NCI-H2107 (cell line): ENCODE measurements at regions not wholly inside any gene's neighbourhood (a gene's known extent, or its start where the extent isn't known, plus 50 kb on each side); places are given as distances from the start of the nearest gene placed in this dataset.

Experiments used
- DNase-seq: peaks from one replicate; lab custom pipeline; 2025; lab: John Stamatoyannopoulos, UW

DNA sequence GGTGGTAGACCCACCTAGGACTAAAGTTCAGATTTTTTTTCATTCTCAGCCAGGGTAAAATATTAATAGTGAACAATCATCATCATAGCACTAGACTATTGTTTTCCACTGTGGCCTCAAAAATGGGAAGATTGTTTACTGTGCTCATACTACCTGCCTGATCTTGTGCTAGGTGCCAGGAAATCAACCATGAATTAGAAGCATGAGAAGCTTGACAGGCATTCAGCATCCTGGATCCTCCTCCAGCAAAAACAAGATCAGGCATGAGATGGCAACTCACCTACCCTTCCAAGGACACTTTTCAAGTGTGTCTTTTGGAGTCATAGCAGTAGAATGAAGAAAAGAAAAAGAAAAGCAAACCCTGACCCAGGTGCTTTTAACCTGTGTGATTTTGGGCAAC lies 174.2 kb downstream of the CYLD start:
- DNase-seq: no peak

DNA sequence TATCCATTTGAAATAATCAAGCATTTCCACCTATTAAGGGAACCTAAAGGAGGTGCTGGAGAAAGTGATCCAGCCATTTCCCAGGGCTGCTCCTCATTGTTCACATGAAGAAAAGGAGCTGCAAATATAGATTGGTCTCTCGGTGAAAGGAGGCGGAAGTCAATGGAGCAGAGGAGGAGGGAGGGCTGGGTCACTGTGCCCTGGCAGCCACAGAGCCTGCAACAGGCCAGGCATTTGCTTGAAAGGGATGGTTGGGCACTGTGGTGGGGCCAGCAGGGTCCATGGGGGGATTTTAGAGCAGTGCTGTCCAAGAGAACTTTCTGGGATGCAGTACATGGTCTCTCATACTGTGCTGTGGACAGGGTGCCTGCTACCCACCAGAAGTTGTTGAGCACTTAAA lies 173.2 kb downstream of the CYLD start:
- no peak for DNase-seq

DNA sequence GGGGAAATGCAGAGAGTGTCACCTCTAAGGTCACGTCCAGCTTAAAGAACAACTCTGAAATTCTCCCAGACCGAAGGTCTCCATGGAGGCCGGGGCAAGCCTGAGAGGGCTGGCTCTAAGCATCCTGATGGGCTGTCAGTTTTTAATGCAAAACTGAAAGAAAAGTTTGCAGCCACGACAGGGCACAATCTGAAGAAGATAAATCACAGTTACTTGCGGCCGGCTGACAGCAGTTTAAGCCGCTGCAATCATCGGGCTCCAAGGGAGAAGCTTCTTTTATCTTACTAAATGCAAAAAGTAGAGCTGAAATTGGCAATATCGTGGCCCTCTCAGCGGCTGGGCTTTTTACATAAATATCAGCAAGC lies 168.8 kb downstream of the CYLD start:
- DNase-seq: no peak

DNA sequence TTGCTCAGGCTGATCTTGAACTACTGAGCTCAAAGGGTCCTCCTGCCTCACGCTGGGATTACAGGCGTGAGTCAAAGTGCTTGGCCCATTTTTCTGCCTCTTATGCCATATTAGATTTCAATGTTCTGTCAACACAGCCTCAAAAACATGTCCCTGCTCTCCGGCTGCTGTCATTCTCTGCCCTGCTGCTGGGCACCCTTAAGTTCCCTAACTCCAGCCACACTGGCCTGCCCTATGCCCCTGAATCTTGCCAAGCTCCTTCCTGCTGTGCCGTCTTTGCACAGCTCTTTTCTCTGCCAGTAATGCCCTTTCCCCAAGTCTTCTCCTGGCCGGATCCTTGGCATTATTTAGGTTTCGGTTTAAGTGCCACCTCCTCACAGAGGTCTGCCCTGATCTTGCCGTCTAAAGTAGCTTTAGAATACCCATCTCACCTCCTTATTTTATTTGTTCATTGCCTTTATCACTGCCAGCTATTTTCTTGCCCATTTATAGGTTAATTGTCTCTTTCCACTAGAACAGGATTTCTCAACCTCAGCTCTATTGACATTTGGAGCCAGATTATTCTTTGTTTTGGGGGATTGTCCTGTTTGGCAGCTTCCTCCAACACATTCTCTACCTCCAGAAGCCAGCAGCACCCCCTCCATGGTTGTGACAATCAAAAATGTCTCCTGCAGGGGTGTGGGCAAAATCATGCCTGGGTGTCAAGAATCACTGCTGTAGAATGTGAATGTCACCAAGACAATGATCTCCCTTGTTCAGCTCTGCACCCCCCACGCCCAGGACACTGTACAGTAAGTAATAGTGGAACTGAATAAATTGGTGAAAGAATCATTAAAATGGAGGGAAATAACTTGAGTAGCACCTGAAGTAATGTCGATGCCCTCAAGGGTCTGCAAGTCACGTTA lies 168.2 kb downstream of the CYLD start:
- DNase-seq: no peak

DNA sequence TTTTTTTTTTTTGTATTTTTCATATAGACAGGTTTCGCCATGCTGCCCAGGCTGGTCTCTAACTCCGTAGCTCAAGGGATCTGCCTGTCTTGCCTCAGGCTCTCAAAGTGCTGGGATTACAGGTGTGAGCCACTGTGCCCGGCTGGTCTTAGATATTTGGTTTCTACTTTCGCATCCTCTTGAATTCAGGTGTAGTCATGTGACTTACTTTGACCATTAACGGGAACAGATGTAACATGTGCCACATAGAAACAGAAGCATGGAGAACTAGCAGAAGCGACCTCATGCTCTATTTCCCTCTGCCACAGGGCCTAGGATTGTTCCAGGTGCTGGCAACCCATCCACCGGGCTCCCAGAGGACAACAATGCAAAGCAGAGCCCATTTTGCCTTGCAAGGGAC lies 166.6 kb downstream of the CYLD start:
- DNase-seq: no peak

DNA sequence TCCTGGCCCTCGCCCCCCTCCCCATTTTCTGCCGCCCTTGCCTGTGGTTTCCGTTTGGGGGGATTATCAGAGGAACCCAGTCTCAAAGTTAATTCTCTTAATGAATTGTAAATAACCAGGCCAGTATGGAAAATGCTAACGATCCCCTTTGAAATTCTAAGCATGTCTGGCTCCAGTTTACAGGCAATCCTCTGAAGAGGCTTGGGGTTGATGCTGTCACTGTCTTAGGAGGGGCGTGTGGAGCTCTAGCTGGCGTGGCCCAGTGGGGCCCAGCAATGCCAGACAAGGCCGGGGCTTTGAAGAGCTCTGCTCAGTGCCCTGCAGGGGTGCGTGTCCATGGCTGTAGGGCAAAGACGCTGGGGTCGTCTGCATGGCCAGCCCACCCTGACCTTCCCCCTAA lies 164.6 kb downstream of the CYLD start:
- no peak for DNase-seq

DNA sequence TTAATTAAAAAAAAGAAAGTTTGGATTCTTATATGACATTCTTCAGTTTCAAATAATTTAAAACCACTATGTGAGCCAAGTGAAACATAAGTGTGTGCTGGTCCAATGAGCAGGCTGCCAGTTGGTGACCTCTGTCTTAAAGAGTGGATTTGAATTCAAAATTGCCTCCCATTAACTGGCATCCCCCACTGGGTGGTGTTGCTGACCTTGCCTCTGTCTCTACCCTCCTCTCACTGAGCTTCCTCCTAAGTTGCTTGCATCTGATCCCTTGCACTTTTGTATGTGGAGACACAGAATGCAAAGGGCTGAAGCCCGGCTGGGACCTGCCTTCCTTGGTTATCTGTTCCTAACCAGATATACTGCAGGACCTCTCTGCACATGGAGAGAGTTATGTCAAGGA lies 160.6 kb downstream of the CYLD start:
- DNase-seq: no peak

DNA sequence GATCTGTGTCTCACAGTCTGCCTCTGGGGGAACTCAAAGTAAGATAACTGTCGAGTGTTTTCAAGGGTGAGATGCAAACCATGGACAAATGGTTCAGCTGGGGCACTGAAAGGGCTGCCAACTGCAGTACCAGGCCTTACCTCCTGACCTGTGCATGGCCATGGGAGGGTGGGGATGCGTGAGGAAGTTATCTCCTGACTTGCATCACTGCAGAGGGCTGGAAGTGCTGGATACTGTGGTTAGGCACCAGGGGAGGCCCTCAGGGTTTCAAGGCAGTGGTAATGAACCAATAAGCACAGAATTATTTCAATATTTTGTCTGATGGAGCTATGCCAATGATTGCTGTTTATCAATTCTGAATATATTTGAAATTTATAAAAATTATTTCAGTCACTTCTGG lies 159.2 kb downstream of the CYLD start:
- DNase-seq: no peak

DNA sequence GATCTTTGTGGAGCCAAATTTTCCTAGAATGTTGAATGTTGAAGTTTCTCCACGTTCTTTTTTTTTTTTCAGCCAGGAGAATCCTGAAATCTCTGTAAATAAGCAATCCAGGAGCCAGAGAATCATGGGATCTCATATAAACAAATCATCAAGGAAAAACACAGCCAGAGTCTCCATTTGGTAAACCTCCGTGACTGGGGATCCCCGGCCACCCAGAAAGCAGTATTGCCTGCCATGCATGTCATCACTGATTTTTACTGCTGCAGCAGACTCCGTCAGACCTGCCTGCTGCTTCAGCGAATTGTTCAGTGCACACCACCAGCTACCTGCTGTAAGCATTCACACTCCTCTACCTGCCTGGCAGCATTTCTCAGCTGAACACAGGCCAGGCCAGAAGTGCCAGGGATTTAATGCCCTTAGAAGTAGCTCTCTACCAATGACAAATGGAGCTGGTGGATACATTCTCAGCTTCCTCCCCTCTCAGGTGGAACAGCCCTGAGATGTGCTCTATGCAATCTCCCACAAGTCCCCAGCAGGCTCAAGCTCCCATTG lies 158.6 kb downstream of the CYLD start:
- DNase-seq: no peak

DNA sequence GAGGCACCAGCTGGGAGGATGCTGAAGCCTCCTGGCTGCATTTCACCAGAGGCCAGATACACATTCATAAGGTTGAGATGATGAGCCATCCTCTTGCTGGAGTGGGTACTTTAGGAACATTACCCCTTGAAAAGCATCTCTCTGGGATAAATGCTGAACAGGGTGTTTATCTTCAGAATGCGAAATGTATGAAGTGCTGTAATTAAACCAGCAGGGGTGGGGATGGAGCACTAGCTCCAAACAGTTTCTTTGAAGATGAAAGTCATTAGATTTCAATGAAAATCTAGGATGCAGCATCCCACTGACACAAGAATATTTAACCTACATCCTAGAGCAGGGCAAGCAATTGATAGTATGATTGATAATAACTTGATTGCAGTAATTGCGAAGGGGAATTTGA lies 158.1 kb downstream of the CYLD start:
- DNase-seq: no peak

DNA sequence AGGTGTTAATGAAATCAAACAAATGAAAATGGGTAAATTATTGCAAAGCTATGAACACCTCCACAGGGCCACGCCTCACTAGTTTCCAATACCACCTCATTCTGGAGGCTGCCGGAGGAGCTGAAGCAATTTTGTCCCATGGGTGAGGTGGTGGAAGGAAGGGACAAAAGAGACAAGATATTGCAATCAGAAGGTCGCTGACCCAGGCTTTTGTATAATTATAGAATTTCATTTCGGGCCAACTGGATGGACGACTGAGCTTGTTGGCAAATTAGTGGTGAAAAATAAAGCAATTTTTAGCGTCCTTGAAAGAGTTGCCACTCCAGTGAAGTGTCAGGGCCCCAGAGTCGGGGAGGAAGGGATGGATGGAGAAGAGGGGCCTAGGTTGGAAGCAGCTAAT lies 147.9 kb downstream of the CYLD start:
- DNase-seq: no peak

DNA sequence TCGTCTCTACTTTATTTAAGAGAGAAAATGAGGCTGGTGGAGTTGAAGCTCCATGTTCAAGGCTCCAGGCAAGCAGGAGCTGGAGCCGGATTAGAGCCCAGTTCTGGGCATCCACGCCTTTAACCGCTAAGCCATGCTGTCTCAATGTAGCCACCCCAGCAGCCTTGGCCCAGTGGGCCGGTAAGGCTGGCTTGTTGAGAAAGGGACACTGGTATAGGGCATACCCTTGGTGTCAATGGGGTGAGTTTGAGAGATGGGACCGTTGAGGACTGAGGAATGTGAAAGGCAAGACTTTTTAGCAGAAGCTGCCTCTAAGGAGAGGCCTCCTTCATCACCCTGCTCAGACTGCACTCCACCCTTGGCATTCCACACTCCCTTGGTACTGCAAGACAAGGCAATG lies 147.4 kb downstream of the CYLD start:
- DNase-seq: no peak

DNA sequence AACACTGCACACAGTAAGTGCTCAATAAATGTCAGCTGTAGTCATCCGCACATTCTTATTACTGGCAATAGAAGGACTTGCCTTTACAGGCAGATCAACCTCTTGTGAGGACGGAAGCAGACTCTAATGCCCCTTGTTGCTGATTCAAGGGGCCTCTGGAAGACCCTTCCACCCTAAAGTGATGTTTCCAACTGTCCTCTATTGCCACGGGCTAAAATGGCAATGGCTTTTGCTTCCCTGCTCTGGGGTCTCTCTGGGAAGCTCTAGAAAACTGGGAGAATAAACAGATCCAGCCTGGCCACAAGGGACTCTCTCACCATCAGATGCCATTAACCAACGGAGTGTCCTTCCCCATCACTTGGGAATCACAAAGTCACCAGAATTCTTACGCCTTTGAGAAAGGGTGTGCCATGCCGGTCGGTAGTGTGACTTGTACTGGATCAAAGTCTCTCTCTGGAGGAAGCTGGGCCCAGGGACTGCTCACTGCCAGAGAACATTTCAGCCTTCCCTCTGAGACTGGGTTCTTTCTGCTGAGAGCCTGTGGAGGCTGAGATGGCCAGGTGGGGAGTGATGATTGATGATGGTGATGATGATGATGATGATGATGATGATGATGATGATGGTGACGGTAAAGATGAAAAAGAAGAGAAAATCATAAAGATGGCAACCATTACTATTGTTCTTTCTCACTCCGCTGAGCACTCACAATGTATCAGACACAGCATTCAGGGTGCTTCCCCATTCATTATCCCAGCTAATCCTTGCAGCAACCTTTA lies 146.8 kb downstream of the CYLD start:
- DNase-seq: no peak

DNA sequence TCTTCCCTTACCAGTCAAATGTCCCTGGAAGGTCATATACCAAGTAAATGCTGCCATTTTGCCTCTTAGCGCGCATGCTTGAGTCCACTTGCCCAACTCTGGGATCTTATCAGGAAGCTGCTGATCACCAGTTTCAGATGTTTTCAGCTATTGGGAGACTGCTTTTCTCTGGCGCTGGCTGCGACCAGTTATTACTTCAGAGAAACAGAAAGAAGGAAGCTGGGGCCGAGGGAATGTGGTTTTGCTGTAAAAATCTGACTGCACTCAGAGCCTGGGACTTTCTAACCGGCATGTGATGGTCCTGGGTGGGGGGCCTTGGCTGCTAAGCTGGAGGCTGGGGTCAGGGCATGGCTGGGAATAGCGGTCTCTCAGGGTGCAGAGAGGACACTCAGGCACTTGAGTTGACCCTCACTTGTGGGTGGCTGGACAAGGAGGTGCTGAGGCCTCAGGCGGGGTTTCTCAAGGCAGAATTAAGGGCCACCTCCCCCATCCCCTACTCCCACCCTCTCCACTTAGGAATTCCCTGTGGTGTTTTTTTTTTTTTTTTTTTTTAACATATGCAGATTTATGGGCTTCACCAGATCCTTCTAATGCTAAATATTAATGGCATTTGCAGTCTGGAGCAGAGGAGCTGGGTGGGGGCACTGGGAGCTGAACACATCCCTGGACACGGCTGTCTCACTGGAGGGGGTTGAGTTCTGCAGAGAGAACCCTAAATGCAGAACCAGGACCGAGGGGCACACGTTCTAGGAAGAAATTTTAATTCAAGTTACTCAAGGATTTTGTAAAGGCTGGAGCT lies 145.8 kb downstream of the CYLD start:
- DNase-seq: no peak

DNA sequence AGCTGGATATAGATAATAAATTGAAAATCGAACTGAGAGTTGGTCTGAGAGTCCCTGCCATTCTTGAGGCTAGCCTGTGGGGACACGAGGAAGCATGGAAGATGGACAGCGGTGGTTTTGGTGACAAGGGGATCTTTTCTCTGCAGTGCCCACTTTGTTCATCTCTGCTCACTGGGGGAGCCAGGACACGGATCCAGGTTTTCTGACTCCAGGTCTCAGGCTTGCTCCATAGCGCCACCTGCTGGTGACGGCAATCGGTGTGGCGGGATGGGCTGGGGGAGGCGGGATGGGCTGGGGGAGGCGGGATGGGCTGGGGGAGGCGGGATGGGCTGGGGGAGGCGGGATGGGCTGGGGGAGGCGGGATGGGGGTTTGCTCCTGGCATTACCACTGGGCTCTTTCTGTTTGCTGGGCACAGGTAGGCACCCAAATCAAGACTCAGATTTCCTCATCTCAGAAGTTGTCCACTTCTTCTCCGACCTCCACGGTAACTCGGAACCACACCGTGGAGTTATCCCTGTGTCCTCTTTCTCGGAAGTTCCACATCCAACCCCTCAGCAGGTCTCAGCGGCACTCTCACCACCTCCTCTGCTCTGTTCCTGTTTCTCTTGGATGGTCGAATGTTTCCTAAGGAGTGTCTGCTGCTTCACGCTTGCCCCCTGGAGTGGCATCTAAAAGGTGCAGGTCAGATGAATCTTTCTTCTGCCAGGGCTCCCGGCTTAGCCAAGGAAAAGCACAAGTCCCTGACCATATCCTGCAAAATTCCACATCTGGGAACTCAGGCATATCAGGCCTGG lies 142.4 kb downstream of the CYLD start:
- no peak for DNase-seq

DNA sequence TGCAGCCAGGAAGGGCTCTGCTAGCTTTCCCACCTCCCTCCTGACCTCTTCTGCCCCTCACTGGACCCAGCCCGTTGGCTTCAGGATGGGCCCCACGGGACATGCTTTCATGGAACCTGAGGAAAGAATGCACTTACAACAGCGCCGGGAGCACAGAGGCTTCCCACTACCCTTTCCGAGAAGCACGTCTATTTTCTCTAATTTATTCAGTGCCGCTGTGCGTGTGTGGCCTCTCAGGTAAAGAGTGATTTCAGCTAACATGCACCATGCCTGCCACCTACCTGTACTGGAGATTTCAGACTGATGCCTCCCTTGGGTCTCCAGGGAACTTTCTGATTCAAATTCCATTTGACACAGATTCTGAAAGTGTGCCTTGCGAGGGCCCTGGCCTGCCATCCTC lies 140.1 kb downstream of the CYLD start:
- DNase-seq: no peak

DNA sequence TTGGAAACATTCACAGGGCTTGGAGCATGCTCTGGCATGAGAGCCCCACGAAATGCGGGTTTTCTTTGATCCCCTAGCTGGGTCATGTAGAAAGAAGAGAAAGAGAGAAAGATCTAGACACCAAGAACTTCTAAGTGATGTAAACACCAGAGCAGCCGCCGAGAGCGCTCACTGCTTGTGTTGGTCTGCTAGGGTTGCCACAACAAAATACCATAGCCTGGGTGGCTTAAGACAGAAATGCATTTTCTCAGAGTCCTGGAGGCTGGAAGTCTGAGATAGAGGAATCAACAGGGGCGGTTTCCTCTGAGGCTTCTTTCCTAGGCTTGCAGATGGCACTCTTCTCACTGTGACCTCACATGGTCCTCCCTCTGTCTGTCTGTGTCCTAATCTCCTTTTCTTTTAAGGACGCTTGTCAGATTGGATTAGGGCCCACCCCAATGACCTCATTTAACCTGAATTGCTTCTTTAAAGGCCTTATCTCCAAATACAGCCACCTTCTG lies 139.5 kb downstream of the CYLD start:
- no peak for DNase-seq

DNA sequence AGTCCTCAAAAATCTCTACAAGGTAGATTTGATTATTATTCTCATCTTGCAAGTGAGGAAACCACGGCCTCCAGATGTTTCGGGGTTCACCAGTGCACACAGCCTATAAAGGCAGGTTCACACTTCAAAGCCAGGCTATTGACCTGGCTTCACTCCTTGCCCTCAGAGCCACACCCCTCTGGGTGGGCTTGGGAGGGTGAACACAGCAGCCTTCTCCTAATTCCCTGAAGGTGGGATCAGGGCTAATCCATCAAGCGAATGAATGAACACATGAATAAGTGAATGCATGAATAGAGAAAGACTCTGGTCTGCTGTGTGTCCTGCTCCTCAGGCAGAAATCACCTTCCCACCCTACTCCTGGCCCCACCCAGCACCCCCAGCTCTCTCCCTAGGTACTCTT lies 139.0 kb downstream of the CYLD start:
- DNase-seq: no peak

DNA sequence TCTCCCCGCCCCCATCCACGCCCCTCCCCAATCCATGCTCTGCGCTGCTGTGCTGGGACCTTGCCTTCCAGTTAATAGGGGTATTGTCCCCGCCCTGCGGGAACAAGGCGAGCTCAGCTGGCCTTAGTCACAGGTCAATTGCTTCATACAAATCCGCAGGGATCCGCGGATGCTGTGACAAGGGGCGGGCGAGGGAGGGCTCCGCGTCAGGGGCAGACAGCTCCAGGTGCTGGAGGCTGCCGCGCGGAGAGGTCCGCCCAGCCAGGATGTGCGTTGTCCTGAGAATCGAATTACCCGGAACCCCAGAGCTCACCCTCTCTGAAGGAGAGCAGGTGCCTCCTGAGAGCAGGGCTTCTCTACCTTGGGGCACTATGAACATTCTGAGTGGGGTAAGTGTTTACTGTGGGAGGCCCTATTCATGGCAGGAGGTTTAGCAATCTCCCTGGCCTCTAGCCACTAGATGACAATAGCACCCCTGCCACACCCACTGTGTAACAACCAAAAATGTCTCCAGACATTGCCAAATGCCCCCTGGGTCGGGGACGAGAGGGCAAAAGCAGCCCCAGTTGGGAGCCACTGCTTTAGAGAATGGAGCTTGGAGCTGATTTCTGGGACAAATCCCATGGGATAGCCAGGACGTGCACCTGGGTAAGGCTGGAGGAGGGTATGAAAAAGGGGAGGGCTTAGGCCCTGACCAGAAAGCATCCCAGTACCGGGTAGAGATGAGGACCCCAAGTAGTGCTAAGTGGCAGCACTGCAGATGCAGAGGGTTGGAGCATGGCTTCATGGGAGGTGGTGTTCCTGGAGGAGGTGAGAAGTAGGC lies 138.2 kb downstream of the CYLD start:
- DNase-seq: peak; percentile 15

DNA sequence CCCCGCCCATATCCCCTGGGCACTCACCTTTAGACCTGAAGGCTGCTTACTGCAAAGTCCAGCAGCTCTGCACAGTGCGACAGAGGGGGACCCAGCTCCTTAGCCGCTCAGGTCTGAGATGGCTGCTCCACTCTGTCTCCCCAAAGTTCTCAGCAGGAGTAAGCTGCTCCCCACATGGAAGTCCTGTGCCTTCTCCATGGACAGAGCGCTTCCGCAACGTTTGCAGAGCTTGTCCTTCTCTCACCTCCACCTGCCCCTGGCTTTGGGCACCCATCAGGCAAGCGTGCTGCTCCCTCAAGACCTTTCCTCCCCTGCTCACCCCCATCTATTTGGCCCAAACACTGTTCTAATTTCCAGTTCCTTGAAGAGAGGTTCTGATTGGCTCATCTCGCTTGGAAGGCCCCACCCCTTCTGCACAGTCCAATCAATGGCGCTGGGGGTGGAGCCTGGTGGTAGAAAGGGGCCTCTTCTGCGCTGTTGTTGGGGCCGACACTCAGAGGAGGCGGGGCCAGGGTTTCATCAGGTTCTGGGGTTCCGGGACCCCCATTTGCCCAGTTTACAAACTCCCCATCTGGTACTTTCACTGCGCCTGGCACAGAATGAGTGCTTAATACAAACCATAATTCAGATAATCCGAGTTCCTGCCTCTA lies 137.2 kb downstream of the CYLD start:
- DNase-seq: no peak
